NB4 (cell line): ENCODE measurements at regions not wholly inside any gene's neighbourhood (a gene's known extent, or its start where the extent isn't known, plus 50 kb on each side); places are given as distances from the start of the nearest gene placed in this dataset.

Experiments used
- DNase-seq: peaks from one replicate; pipeline ENCODE4 v3.0.0; 2010; ENCODE audit warnings: low read depth
- H3K4me3 ChIP-seq: one replicate; pipeline ENCODE4 v1.5.1; 2011; ENCODE audit warnings: mild to moderate bottlenecking, low read depth, low read length, moderate library complexity
- CTCF ChIP-seq: IDR thresholded peaks from one replicate; pipeline ENCODE4 v1.5.1; 2012; ENCODE audit warnings: low read depth, low read length
- MAX ChIP-seq: IDR thresholded peaks from 2 replicates; pipeline ENCODE4 v1.6.1; 2011; ENCODE audit warnings: low read depth, low read length
- MYC ChIP-seq: IDR thresholded peaks from 2 replicates; pipeline ENCODE4 v1.6.1; 2011; ENCODE audit warnings: low read depth, low read length
- POLR2A ChIP-seq: IDR thresholded peaks from 2 replicates; pipeline ENCODE4 v1.6.1; 2011; ENCODE audit warnings: mild to moderate bottlenecking; ENCODE audit not compliant: insufficient read length; ENCODE audit errors: extremely low read depth

GRCh38 chr4:148822572-148823418, 380.6 kb upstream of the NR3C2 start:
- TF ChIP-seq MYC (no peak), MAX (no peak), POLR2A (no peak), CTCF (no peak)
- no peak overlapping the region for H3K4me3 ChIP-seq
- no peak for DNase-seq

- TF ChIP-seq CTCF, result no peak
- TF ChIP-seq MYC, result no peak
- TF ChIP-seq MAX, result no peak
- no peak for TF ChIP-seq POLR2A
- no peak overlapping the region for H3K4me3 ChIP-seq
- no peak for DNase-seq
These were observed 371.8 kb upstream of the NR3C2 start for GRCh38 chr4:148814030-148814429.

DNA sequence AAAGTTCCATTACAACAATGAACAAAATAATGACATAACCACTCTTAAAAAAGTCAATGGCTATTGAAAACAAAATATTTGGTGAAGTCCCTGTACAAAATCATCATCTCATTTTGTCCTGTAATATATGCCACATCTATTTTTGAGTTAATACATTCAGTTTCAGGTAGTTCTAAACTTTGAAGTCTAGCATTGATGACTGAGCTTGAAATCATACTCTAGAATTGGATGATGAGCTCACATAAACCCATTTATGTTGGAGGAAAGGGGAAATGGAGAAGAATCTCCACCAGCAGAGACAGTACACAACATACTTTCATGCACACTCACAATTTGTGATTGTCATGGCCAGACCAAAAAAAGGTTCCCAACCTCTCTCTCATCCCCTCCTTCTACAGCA, 371.1 kb upstream of the NR3C2 start:
- TF ChIP-seq MAX (no peak), MYC (no peak), POLR2A (no peak), CTCF (no peak)
- DNase-seq, result no peak
- no peak overlapping the region for H3K4me3 ChIP-seq

- no peak for DNase-seq
- TF ChIP-seq MYC, result no peak
- no peak for TF ChIP-seq POLR2A
- TF ChIP-seq CTCF, result no peak
- H3K4me3 ChIP-seq, result no peak overlapping the region
These were observed 369.9 kb upstream of the NR3C2 start for GRCh38 chr4:148812101-148812500.

DNA sequence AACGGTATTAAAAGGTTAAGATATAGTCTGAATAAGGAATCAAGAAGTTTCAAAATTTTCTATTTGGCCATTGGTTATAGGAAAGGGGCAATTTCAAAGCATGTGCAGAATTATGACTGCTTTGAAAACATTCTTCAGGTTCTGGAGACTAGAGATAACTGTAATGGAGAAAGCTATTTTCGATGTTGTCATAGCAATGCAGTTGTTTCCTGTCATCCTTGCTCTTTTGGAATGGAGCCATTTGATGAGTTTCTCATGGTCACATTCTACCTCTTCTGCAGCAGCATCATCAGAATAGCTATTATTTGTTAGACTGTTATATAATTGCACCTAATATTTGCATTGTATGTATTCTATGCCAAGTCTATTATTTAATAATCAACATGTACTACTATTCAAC, 368.2 kb upstream of the NR3C2 start:
- no peak overlapping the region for H3K4me3 ChIP-seq
- no peak for DNase-seq
- TF ChIP-seq MYC (no peak), POLR2A (no peak), MAX (no peak), CTCF (no peak)

DNA sequence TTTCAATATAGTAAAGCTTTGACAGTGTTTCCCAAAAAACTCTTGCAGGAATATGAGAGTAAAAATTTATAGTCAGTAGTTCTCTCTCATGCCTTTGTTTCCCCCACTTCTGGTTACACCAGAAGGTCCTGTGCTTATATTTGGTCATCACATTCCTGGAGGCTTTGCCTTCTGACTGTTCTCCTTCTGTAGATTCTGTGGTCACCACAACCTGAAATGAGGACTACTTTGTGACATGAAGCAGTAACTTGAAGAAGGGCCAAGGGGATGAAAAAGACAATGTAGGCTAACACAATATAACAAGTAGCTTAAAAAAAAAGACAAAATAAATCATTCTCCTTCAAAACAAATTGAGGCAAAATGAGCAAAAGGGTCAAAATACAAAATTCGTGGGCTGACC, 366.2 kb upstream of the NR3C2 start:
- no peak overlapping the region for H3K4me3 ChIP-seq
- DNase-seq, result no peak
- TF ChIP-seq MAX, result no peak
- TF ChIP-seq MYC, result no peak
- no peak for TF ChIP-seq POLR2A
- TF ChIP-seq CTCF, result no peak
